ENCODE measurements at regions not wholly inside any gene's neighbourhood (a gene's known extent, or its start where the extent isn't known, plus 50 kb on each side); places are given as distances from the start of the nearest gene placed in this dataset.

DNA sequence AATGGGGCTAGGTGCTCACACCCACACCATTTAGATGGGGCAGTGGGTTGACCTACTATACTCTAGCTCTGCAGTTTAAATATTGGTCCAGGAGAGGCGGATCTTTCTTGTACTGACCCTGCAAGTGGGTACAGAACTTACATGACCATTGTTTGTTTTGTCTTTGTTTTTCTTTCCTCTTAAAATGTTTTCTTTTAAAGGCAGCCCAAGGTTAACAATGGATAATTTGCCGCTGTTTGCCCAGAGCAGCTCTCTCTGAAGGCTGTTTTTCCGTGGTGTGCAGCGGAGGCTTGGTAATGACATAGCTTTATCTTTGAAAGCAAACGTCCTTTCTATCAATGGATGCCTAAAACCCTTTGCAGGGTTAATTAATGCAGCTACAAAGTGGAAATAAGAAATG lies 133.3 kb upstream of the MEX3C start:
- 22% methylated on average over 5 of the region's 5 CpGs for WGBS (ENCODE audit: insufficient coverage, insufficient replicate concordance, low lambda C conversion rate, missing lambda C conversion rate)
- intact Hi-C loops (cut with micrococcal nuclease; ENCODE audit: unreplicated experiment) (no loop called here), in situ Hi-C loops (cut with MboI) (no loop called here)
- Histone ChIP-seq H3K4me3 (no peak overlapping the region), H3K27ac (ENCODE audit: control insufficient read depth, insufficient read depth) (no peak overlapping the region), H4K20me1 (ENCODE audit: control insufficient read depth, insufficient read depth) (no peaks in the 10 kb centered on the region), H3K9ac (ENCODE audit: control insufficient read depth, insufficient read depth, low read length) (no peak overlapping the region), H3K4me2 (ENCODE audit: control insufficient read depth, insufficient read depth) (no peak overlapping the region), H3K79me2 (ENCODE audit: control insufficient read depth, insufficient read depth, low read length) (no peaks in the 10 kb centered on the region), H3K36me3 (ENCODE audit: control insufficient read depth in 2 of 2, insufficient read depth in 2 of 2, low read length in 1 of 2) (no peaks in the 10 kb centered on the region), H3K4me1 (ENCODE audit: control insufficient read depth, insufficient read depth, low read length) (no peaks in the 10 kb centered on the region), H3K27me3 (replicated peaks in 1 of 2; ENCODE audit: control insufficient read depth in 2 of 2, insufficient read depth in 2 of 2, low read length in 1 of 2) (no peaks in the 10 kb centered on the region), H2AFZ (ENCODE audit: control insufficient read depth, low read depth, low read length) (no peak overlapping the region), H3K9me3 (replicated peaks; ENCODE audit: control insufficient read depth, insufficient read depth, low read length) (no peaks in the 10 kb centered on the region)
- POLR2A ChIA-PET: interaction anchor here (0.7 kb wide), 1 partner anchor 17 kb away, joined by 4 read pairs; no protein-coding TSS in a partner anchor
- ATAC-seq: no peak
- BruUV-seq (replicated peaks): no TSS peak
- CTCF ChIA-PET: interaction anchor here (1.2 kb wide), 1 partner anchor 55 kb away, joined by 4 read pairs; no protein-coding TSS in a partner anchor
- FAIRE-seq: no peak
- RAD21 ChIA-PET (ENCODE audit: unreplicated experiment): no interaction called here
- DNase-seq (ENCODE audit: low read depth, low spot score): no peak
- SMC1A ChIA-PET (ENCODE audit: uncharacterized antibody, unreplicated experiment): no interaction called here
- TF ChIP-seq, protein P1, sequence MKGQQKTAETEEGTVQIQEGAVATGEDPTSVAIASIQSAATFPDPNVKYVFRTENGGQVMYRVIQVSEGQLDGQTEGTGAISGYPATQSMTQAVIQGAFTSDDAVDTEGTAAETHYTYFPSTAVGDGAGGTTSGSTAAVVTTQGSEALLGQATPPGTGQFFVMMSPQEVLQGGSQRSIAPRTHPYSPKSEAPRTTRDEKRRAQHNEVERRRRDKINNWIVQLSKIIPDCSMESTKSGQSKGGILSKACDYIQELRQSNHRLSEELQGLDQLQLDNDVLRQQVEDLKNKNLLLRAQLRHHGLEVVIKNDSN (IDR thresholded peaks at IDR 0.05; ENCODE audit: borderline replicate concordance, extremely low read length, insufficient read depth, low read depth, low read length): no peak
- TF ChIP-seq TBL1XR1 (IDR thresholded peaks at IDR 0.05; ENCODE audit: low read depth, low read length) (no peak), IKZF1 (conservative IDR thresholded peaks at IDR 0.05) (no peak), TAF1 (IDR thresholded peaks at IDR 0.05; ENCODE audit: borderline replicate concordance, low read depth, low read length) (no peak), SIX5 (IDR thresholded peaks at IDR 0.05; ENCODE audit: low read depth, low read length, severe bottlenecking) (no peak), HDGF (IDR thresholded peaks at IDR 0.05) (no peak), SIN3A (IDR thresholded peaks at IDR 0.05; ENCODE audit: low read depth, low read length) (no peak), ZNF274 (IDR thresholded peaks at IDR 0.05; ENCODE audit: insufficient read depth, insufficient read length) (no peak), BCL11A (IDR thresholded peaks at IDR 0.05; ENCODE audit: low read depth, low read length) (no peak), TCF3 (IDR thresholded peaks at IDR 0.05; ENCODE audit: borderline replicate concordance, insufficient read depth, low read depth, low read length) (no peak), FOXM1 (IDR thresholded peaks at IDR 0.05; ENCODE audit: low read depth, low read length) (no peak), SPI1 (IDR thresholded peaks at IDR 0.05; ENCODE audit: borderline replicate concordance, insufficient read depth, low read depth, low read length) (no peak), NFXL1 (IDR thresholded peaks at IDR 0.05; ENCODE audit: borderline replicate concordance) (no peak), PAX5 (IDR thresholded peaks at IDR 0.05; ENCODE audit: borderline replicate concordance, low read depth, low read length) (no peak), ZNF384 (IDR thresholded peaks at IDR 0.05; ENCODE audit: borderline replicate concordance, low read depth, low read length) (no peak)
- TF ChIP-seq, protein P2, sequence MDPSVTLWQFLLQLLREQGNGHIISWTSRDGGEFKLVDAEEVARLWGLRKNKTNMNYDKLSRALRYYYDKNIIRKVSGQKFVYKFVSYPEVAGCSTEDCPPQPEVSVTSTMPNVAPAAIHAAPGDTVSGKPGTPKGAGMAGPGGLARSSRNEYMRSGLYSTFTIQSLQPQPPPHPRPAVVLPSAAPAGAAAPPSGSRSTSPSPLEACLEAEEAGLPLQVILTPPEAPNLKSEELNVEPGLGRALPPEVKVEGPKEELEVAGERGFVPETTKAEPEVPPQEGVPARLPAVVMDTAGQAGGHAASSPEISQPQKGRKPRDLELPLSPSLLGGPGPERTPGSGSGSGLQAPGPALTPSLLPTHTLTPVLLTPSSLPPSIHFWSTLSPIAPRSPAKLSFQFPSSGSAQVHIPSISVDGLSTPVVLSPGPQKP (IDR thresholded peaks at IDR 0.05; ENCODE audit: low read depth, low read length): no peak
- TF ChIP-seq, protein P3, sequence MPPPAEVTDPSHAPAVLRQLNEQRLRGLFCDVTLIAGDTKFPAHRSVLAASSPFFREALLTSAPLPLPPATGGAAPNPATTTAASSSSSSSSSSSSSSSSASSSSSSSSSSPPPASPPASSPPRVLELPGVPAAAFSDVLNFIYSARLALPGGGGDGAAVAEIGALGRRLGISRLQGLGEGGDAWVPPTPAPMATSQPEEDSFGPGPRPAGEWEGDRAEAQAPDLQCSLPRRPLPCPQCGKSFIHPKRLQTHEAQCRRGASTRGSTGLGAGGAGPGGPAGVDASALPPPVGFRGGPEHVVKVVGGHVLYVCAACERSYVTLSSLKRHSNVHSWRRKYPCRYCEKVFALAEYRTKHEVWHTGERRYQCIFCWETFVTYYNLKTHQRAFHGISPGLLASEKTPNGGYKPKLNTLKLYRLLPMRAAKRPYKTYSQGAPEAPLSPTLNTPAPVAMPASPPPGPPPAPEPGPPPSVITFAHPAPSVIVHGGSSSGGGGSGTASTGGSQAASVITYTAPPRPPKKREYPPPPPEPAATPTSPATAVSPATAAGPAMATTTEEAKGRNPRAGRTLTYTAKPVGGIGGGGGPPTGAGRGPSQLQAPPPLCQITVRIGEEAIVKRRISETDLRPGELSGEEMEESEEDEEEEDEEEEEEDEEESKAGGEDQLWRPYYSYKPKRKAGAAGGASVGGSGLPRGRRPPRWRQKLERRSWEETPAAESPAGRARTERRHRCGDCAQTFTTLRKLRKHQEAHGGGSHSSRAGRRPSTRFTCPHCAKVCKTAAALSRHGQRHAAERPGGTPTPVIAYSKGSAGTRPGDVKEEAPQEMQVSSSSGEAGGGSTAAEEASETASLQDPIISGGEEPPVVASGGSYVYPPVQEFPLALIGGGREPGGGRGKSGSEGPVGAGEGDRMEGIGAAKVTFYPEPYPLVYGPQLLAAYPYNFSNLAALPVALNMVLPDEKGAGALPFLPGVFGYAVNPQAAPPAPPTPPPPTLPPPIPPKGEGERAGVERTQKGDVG (CRISPR knock-in tag; IDR thresholded peaks at IDR 0.05): no peak
- TF ChIP-seq, protein P4, sequence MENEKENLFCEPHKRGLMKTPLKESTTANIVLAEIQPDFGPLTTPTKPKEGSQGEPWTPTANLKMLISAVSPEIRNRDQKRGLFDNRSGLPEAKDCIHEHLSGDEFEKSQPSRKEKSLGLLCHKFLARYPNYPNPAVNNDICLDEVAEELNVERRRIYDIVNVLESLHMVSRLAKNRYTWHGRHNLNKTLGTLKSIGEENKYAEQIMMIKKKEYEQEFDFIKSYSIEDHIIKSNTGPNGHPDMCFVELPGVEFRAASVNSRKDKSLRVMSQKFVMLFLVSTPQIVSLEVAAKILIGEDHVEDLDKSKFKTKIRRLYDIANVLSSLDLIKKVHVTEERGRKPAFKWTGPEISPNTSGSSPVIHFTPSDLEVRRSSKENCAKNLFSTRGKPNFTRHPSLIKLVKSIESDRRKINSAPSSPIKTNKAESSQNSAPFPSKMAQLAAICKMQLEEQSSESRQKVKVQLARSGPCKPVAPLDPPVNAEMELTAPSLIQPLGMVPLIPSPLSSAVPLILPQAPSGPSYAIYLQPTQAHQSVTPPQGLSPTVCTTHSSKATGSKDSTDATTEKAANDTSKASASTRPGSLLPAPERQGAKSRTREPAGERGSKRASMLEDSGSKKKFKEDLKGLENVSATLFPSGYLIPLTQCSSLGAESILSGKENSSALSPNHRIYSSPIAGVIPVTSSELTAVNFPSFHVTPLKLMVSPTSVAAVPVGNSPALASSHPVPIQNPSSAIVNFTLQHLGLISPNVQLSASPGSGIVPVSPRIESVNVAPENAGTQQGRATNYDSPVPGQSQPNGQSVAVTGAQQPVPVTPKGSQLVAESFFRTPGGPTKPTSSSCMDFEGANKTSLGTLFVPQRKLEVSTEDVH (IDR thresholded peaks at IDR 0.05; ENCODE audit: low read depth, partially characterized antibody): no peak

Data from GM12878 (cell line).